Heart left ventricle (tissue), 13 donors: ENCODE measurements at regions not wholly inside any gene's neighbourhood (a gene's known extent, or its start where the extent isn't known, plus 50 kb on each side); places are given as distances from the start of the nearest gene placed in this dataset.

Source experiments
- CTCF ChIP-seq, 12 donors: fragments of 200-600 bp; sonication (generic) in 4 of 12; IDR thresholded peaks; one replicate each; pipeline versions ENCODE4 v1.5.0 to v1.8.0; 2018 to 2022; ENCODE audit warnings: antibody characterized with exemption in 12 of 12, mild to moderate bottlenecking in 5 of 12
- POLR2A ChIP-seq, 2 donors: fragments of 450-650 bp; IDR thresholded peaks; one replicate each; pipeline ENCODE4 v1.6.1; 2017; ENCODE audit warnings: antibody characterized with exemption in 2 of 2, mild to moderate bottlenecking in 2 of 2, moderate library complexity in 2 of 2
- donor health status: ischemic (EF 13 %, LVEDD 7.1; RV severe dilation, severe dysfunction).
- donor health status: DM: no; HTN: yes; CAD: no.
- donor health status: DM: no; HTN: no; CAD: no.
- donor health status: ischemic (EF 25% LVEDD 6.9; RV normal size, moderate dysfunction).
- donor health status: ischemic (EF 25% LVEDD 5.7; RV mildly dilated, moderate dysfunction).
- donor health status: ischemic (EF 35%, LVEDD 5.7; RV mildly dilated, moderate dysfunction).
- donor health status: nonischemic (EF 11% LVEDD 7.7; RV severe dilation, severe dysfunction).
- donor health status: DM: yes; HTN: yes; CAD: no.
- donor health status: PGD.
- donor health status: ischemic (EF 29% LVEDD 5.4; RV normal size, mild dysfunction).
- donor health status: nonischemic (EF 23%, LVEDD 6.1; RV moderate dilation, normal function).

DNA sequence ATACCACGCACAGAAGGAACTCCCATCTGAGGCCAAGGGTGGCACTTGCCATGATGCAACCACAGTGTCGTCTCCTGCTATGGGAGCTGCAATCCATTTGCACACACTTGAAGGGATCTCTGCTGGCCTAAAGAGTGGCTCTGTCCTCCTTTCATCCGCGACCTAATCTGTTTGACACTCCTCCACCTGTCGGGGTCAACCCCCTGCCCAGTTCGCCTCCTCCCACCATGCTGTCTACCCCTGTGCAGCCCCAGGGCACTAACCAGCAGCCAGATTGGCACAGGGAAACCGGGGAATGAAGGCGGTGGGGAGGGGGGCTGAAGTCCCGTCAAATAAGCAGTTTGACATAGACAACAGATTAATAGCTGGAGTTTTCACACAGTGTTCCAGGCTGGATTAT is 58.1 kb upstream of the FOXQ1 start:
- no peak for TF ChIP-seq CTCF (IDR thresholded peaks at IDR 0.05)
- no peak for TF ChIP-seq POLR2A (IDR thresholded peaks at IDR 0.05)
